Sigmoid colon (tissue), 6 donors: ENCODE measurements at regions not wholly inside any gene's neighbourhood (a gene's known extent, or its start where the extent isn't known, plus 50 kb on each side); places are given as distances from the start of the nearest gene placed in this dataset.

Experiments
- DNase-seq: peaks from one replicate; pipeline ENCODE4 v3.0.0-alpha.2; 2019
- H3K27ac ChIP-seq, 4 donors: fragments of 200-600 bp; sonication (generic); one replicate each; pipeline ENCODE4 v1.5.1; 2016 to 2019; ENCODE audit warnings: mild to moderate bottlenecking in 1 of 4
- H3K27me3 ChIP-seq, 3 donors: fragments of 200-600 bp; sonication (generic); one replicate each; pipeline ENCODE4 v1.5.1; 2019; ENCODE audit warnings: mild to moderate bottlenecking in 1 of 3
- H3K36me3 ChIP-seq, 4 donors: fragments of 200-600 bp; sonication (generic); one replicate each; pipeline ENCODE4 v1.5.1; 2016 to 2019
- H3K4me1 ChIP-seq, 4 donors: fragments of 200-600 bp; sonication (generic); one replicate each; pipeline ENCODE4 v1.5.1; 2017 to 2019
- H3K4me3 ChIP-seq, 4 donors: fragments of 200-600 bp; sonication (generic); one replicate each; pipeline ENCODE4 v1.5.1; 2017 to 2019; ENCODE audit warnings: mild to moderate bottlenecking in 2 of 4, moderate library complexity in 1 of 4
- H3K9me3 ChIP-seq, 4 donors: fragments of 200-600 bp in 3 of 4; sonication (generic) in 3 of 4; one replicate each; pipeline versions ENCODE4 v1.5.1 to v1.6.1; 2013 to 2019
- EP300 ChIP-seq, 4 donors: sonication (generic); formaldehyde crosslinking; IDR thresholded peaks; one replicate each; pipeline ENCODE4 v1.6.1; 2017; ENCODE audit warnings: antibody characterized with exemption in 4 of 4
- POLR2A ChIP-seq, 2 donors: fragments of 450-650 bp; IDR thresholded peaks; one replicate each; pipeline ENCODE4 v1.6.1; 2016; ENCODE audit warnings: antibody characterized with exemption in 2 of 2, mild to moderate bottlenecking in 2 of 2, moderate library complexity in 2 of 2
- POLR2AphosphoS5 ChIP-seq, 4 donors: sonication (generic); formaldehyde crosslinking; IDR thresholded peaks; one replicate each; pipeline ENCODE4 v1.6.1; 2017; ENCODE audit warnings: antibody characterized with exemption in 4 of 4
- WGBS, 2 donors: extraction: QIAGEN DNeasy Blood & Tissue Kit; methylation state at CpG; one replicate each; pipeline ENCODE4 v1.1.7; 2013; 5-methylcytosine and 5-hydroxymethylcytosine counted together
- intact Hi-C: fragments of 100-400 bp; cut with DNase I; formaldehyde crosslinking; loops from one replicate; pipeline ENCODE4 v1.15.1; 2023
- TF ChIP-seq, protein P1 (sequence below), 4 experiments: fragments of 450-650 bp in 3 of 4; fragments of 200-600 bp in 1 of 4; IDR thresholded peaks; one replicate each; pipeline ENCODE4 v1.5.1; 2016 to 2019; ENCODE audit warnings: antibody characterized with exemption in 4 of 4, mild to moderate bottlenecking in 3 of 4, moderate library complexity in 2 of 4
- donor health status: healthy with polysubstance abuse.
- donor health status: healthy.

DNA sequence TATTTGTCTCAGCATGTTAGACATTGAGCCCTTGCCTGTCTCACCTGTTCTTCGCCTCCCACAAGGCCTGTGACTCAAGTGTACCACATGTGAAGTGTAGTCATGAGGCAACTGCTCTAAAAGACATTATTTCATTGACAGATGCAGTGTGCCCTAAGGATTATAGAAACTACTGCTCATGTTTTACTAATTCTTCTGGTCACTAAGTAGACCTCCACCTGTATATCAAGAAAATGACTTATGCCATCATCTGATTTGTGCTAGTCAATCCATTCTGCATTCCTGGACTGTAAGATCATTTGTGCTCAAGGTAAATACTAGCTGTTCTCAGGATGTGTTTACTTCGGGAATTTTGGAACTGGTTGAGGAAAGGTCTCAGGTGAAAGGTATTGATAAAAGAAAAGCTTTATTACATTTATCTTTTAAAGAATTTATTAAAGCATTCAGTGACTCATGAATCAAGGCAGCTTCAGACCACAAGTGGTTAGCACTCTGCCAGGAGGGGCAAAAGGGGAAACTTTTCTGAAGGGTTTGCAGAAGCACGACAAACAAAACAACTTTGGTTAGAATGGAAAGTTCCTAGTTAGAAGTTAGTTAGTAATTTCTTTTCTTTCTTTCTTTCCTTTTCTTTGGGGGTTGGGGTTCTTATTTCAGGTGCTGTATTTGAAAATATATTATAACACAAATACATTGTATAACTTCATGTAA lies 465.3 kb upstream of the CBLB start:
- no peaks in the 10 kb centered on the region for H3K27me3 ChIP-seq
- no peaks in the 10 kb centered on the region for H3K36me3 ChIP-seq
- WGBS, 2 donors: 57 to 69% methylated on average over 3 of the region's 3 CpGs
- intact Hi-C loops: no loop called here
- H3K27ac ChIP-seq: no peak overlapping the region
- no peaks in the 10 kb centered on the region for H3K9me3 ChIP-seq
- no peak overlapping the region for H3K4me3 ChIP-seq
- no peak for DNase-seq
- H3K4me1 ChIP-seq: no peaks in the 10 kb centered on the region
- TF ChIP-seq POLR2A (IDR thresholded peaks at IDR 0.05) (no peak), POLR2AphosphoS5 (IDR thresholded peaks at IDR 0.05) (no peak), EP300 (IDR thresholded peaks at IDR 0.05) (no peak)
- TF ChIP-seq, protein P1, sequence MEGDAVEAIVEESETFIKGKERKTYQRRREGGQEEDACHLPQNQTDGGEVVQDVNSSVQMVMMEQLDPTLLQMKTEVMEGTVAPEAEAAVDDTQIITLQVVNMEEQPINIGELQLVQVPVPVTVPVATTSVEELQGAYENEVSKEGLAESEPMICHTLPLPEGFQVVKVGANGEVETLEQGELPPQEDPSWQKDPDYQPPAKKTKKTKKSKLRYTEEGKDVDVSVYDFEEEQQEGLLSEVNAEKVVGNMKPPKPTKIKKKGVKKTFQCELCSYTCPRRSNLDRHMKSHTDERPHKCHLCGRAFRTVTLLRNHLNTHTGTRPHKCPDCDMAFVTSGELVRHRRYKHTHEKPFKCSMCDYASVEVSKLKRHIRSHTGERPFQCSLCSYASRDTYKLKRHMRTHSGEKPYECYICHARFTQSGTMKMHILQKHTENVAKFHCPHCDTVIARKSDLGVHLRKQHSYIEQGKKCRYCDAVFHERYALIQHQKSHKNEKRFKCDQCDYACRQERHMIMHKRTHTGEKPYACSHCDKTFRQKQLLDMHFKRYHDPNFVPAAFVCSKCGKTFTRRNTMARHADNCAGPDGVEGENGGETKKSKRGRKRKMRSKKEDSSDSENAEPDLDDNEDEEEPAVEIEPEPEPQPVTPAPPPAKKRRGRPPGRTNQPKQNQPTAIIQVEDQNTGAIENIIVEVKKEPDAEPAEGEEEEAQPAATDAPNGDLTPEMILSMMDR (IDR thresholded peaks at IDR 0.05): no peak

GRCh38 chr3:106336619-106337018 lies 467.8 kb upstream of the CBLB start:
- H3K27ac ChIP-seq: no peak overlapping the region
- H3K36me3 ChIP-seq: no peaks in the 10 kb centered on the region
- no peaks in the 10 kb centered on the region for H3K9me3 ChIP-seq
- no peak for DNase-seq
- no peak overlapping the region for H3K4me3 ChIP-seq
- no peaks in the 10 kb centered on the region for H3K27me3 ChIP-seq
- peaks cover 0 to 10% (median 7%) of the 10 kb centered on the region in 4 donors for H3K4me1 ChIP-seq
- no peak for TF ChIP-seq POLR2AphosphoS5 (IDR thresholded peaks at IDR 0.05)
- TF ChIP-seq EP300 (IDR thresholded peaks at IDR 0.05): no peak
- TF ChIP-seq, protein P1 (IDR thresholded peaks at IDR 0.05): no peak
- no peak for TF ChIP-seq POLR2A (IDR thresholded peaks at IDR 0.05)
- intact Hi-C loops: no loop called here
- whole genome bisulfite sequencing, 2 donors: 81 to 97% methylated on average over 2 of the region's 2 CpGs

DNA sequence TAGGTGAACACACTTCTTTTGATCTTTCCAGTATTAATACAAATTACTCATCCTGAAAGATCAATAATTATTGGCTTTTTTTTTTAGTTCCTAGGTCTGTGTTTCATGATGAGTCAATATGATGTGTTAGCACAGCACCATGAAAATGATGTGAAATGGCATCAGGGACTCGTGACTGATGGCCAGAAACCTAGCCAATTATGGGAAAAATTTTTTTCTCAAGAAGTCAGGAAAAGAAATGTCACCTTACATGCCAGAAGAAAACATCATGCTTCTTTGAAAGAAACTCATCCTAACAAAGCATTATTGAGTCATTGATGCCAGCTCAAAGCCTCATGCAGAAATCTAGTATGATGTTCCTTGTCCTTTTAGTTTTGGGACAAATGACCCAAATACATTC lies 468.3 kb upstream of the CBLB start:
- H3K36me3 ChIP-seq: no peaks in the 10 kb centered on the region
- DNase-seq: no peak
- 56 to 79% methylated on average over 1 of the region's 1 CpG for WGBS, 2 donors
- TF ChIP-seq EP300 (IDR thresholded peaks at IDR 0.05) (no peak), POLR2A (IDR thresholded peaks at IDR 0.05) (no peak), POLR2AphosphoS5 (IDR thresholded peaks at IDR 0.05) (no peak)
- TF ChIP-seq, protein P1 (IDR thresholded peaks at IDR 0.05): no peak
- H3K27me3 ChIP-seq: no peaks in the 10 kb centered on the region
- no peak overlapping the region for H3K27ac ChIP-seq
- intact Hi-C loops: no loop called here
- no peaks in the 10 kb centered on the region for H3K9me3 ChIP-seq
- no peak overlapping the region for H3K4me3 ChIP-seq
- H3K4me1 ChIP-seq: peaks cover 0 to 15% (median 9%) of the 10 kb centered on the region in 4 donors

DNA sequence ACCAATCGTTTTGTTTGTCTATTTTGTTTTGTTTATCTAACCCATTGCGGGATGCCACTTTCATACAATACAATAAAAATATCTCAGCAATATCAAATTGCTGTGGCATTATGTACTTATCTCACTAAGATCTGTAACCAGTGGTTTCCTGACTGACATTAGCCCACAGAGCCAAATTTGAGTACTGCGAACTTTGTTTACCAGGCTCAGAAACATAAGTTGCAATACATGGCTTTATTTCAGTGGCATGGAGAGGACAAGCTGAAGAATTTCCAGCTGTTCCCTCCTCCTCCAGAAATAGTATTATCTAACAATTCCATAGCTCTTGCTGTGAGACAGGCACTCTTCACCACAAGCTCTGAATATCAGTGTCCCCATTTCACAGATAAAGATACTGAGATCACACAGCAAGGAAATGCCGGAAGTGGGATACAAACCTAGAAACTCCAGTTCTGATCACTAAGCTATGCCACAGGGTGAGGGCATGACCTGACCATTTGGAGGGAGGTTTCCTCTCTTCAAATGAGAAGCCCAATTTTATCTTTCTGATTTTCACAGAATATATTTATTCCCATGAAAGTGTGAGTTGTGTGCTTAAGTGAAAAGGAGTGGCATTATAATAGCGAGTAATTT lies 469.9 kb upstream of the CBLB start:
- Histone ChIP-seq H3K36me3 (no peaks in the 10 kb centered on the region), H3K4me3 (no peak overlapping the region), H3K27ac (no peak overlapping the region), H3K9me3 (no peaks in the 10 kb centered on the region), H3K4me1 (peaks cover 0 to 29% (median 17%) of the 10 kb centered on the region in 4 donors), H3K27me3 (no peaks in the 10 kb centered on the region)
- no peak for DNase-seq
- intact Hi-C loops: no loop called here
- TF ChIP-seq POLR2A (IDR thresholded peaks at IDR 0.05) (no peak), POLR2AphosphoS5 (IDR thresholded peaks at IDR 0.05) (no peak), EP300 (IDR thresholded peaks at IDR 0.05) (no peak)
- TF ChIP-seq, protein P1 (IDR thresholded peaks at IDR 0.05): no peak
- 68 to 84% methylated on average over 5 of the region's 5 CpGs for WGBS, 2 donors
